HEK293T (cell line): ENCODE measurements at regions not wholly inside any gene's neighbourhood (a gene's known extent, or its start where the extent isn't known, plus 50 kb on each side); places are given as distances from the start of the nearest gene placed in this dataset.

Source experiments
- BHLHE40 ChIP-seq: fragments of 450-650 bp; IDR thresholded peaks from 2 replicates; pipeline ENCODE4 v1.6.1; 2016; ENCODE audit warnings: mild to moderate bottlenecking, moderate library complexity, borderline replicate concordance
- ELF4 ChIP-seq: fragments of 450-650 bp; IDR thresholded peaks from 2 replicates; pipeline ENCODE4 v1.6.1; 2017; ENCODE audit warnings: antibody characterized with exemption
- FOXA1 ChIP-seq: fragments of 450-650 bp; IDR thresholded peaks from 2 replicates; pipeline ENCODE4 v1.6.1; 2016; ENCODE audit warnings: mild to moderate bottlenecking
- L3MBTL2 ChIP-seq: fragments of 450-650 bp; conservative IDR thresholded peaks from 2 replicates; pipeline ENCODE4 v1.6.1; 2016; ENCODE audit warnings: mild to moderate bottlenecking
- SP1 ChIP-seq: fragments of 450-650 bp; IDR thresholded peaks from 2 replicates; pipeline ENCODE4 v1.6.1; 2017

- TF ChIP-seq ELF4 (no peak), BHLHE40 (no peak), FOXA1 (no peak), L3MBTL2 (no peak), SP1 (no peak)
Observed at GRCh38 chr1:80633947-80634706, 1166.6 kb upstream of the ADGRL2 start.
